ENCODE measurements at regions not wholly inside any gene's neighbourhood (a gene's known extent, or its start where the extent isn't known, plus 50 kb on each side); places are given as distances from the start of the nearest gene placed in this dataset.

DNA sequence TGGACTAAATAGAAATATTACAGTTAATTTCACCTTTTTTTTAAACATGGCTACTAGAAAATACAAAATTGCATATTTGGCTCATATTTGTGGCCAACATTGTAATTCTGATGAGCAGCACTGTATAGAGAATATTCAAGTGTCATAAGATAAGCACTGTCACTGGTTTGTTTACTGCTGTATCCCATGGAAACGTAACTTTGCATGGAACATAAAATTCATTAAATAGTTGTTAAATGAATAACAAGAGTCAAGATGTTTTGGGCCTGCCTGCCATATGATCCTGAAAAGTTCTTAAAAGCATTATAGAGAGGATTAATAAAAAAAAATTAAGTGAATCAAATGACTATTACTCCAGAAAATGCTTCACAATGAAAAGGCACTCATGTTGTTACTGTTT lies 763.7 kb upstream of the CRIM1 start:
- TF ChIP-seq REST (IDR thresholded peaks at IDR 0.05) (no peak), MAX (IDR thresholded peaks at IDR 0.05) (no peak), YY1 (IDR thresholded peaks at IDR 0.05) (no peak), TAF1 (conservative IDR thresholded peaks at IDR 0.05) (no peak), HNF4A (conservative IDR thresholded peaks at IDR 0.05) (no peak), GABPA (IDR thresholded peaks at IDR 0.05 in 1 of 2, conservative IDR thresholded peaks at IDR 0.05 in 1 of 2) (no peak), JUND (IDR thresholded peaks at IDR 0.05) (no peak), CTCF (IDR thresholded peaks at IDR 0.05; ENCODE audit: low read depth, low read length, missing input control) (no peak)
- TF ChIP-seq, protein P1, sequence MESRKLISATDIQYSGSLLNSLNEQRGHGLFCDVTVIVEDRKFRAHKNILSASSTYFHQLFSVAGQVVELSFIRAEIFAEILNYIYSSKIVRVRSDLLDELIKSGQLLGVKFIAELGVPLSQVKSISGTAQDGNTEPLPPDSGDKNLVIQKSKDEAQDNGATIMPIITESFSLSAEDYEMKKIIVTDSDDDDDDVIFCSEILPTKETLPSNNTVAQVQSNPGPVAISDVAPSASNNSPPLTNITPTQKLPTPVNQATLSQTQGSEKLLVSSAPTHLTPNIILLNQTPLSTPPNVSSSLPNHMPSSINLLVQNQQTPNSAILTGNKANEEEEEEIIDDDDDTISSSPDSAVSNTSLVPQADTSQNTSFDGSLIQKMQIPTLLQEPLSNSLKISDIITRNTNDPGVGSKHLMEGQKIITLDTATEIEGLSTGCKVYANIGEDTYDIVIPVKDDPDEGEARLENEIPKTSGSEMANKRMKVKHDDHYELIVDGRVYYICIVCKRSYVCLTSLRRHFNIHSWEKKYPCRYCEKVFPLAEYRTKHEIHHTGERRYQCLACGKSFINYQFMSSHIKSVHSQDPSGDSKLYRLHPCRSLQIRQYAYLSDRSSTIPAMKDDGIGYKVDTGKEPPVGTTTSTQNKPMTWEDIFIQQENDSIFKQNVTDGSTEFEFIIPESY (IDR thresholded peaks at IDR 0.05): no peak
- 61% methylated on average over 1 of the region's 1 CpG for WGBS
- no peaks in the 10 kb centered on the region for H3K4me1 ChIP-seq (ENCODE audit: control insufficient read depth in 4 of 4, insufficient read depth in 4 of 4, low read length in 3 of 4)
- peaks cover 0 to 2% (median 0%) of the 10 kb centered on the region in 4 donors for H3K27me3 ChIP-seq (ENCODE audit: control insufficient read depth in 4 of 4, insufficient read depth in 4 of 4, low read length in 3 of 4)
- DNase-seq (ENCODE audit: low spot score): no peak
- no peak overlapping the region for H3K4me3 ChIP-seq (ENCODE audit: low read depth in 1 of 3, low read length in 3 of 3)
- no peaks in the 10 kb centered on the region for H3K36me3 ChIP-seq (ENCODE audit: control insufficient read depth in 4 of 4, insufficient read depth in 3 of 4, low read depth in 1 of 4, low read length in 3 of 4)
- no peak overlapping the region for H3K27ac ChIP-seq (ENCODE audit: low read depth in 1 of 2, low read length in 2 of 2)
- peaks cover 0 to 6% (median 2%) of the 10 kb centered on the region in 4 donors for H3K9me3 ChIP-seq (ENCODE audit: control insufficient read depth in 4 of 4, low read length in 3 of 4)
- H3K9ac ChIP-seq (ENCODE audit: low read depth in 1 of 2, low read length in 2 of 2): no peak overlapping the region

- Histone ChIP-seq H3K27ac (ENCODE audit: low read depth in 1 of 2, low read length in 2 of 2) (no peak overlapping the region), H3K4me3 (ENCODE audit: low read depth in 1 of 3, low read length in 3 of 3) (no peak overlapping the region), H3K4me1 (ENCODE audit: control insufficient read depth in 4 of 4, insufficient read depth in 4 of 4, low read length in 3 of 4) (no peaks in the 10 kb centered on the region), H3K9me3 (ENCODE audit: control insufficient read depth in 4 of 4, low read length in 3 of 4) (peaks cover 0 to 3% (median 0%) of the 10 kb centered on the region in 4 donors), H3K27me3 (ENCODE audit: control insufficient read depth in 4 of 4, insufficient read depth in 4 of 4, low read length in 3 of 4) (peaks cover 0 to 2% (median 0%) of the 10 kb centered on the region in 4 donors), H3K36me3 (ENCODE audit: control insufficient read depth in 4 of 4, insufficient read depth in 3 of 4, low read depth in 1 of 4, low read length in 3 of 4) (no peaks in the 10 kb centered on the region), H3K9ac (ENCODE audit: low read depth in 1 of 2, low read length in 2 of 2) (no peak overlapping the region)
- TF ChIP-seq YY1 (IDR thresholded peaks at IDR 0.05) (no peak), CTCF (IDR thresholded peaks at IDR 0.05; ENCODE audit: low read depth, low read length, missing input control) (no peak), HNF4G (IDR thresholded peaks at IDR 0.05) (no peak), GABPA (IDR thresholded peaks at IDR 0.05 in 1 of 2, conservative IDR thresholded peaks at IDR 0.05 in 1 of 2) (no peak), EGR1 (IDR thresholded peaks at IDR 0.05; ENCODE audit: low read depth in 2 of 2) (no peak), HNF4A (conservative IDR thresholded peaks at IDR 0.05) (no peak), RAD21 (IDR thresholded peaks at IDR 0.05) (no peak), JUND (IDR thresholded peaks at IDR 0.05) (no peak), REST (IDR thresholded peaks at IDR 0.05) (no peak), SP1 (IDR thresholded peaks at IDR 0.05) (no peak), FOXA1 (IDR thresholded peaks at IDR 0.05) (no peak), ATF3 (IDR thresholded peaks at IDR 0.05) (no peak), RXRA (IDR thresholded peaks at IDR 0.05) (no peak)
- 71% methylated on average over 5 of the region's 5 CpGs for WGBS
- no peak for DNase-seq (ENCODE audit: low spot score)
Measured at GRCh38 chr2:35585972-35586371, 769.6 kb upstream of the CRIM1 start.
